Mucosa of rectum (tissue), 2 donors: ENCODE measurements at regions not wholly inside any gene's neighbourhood (a gene's known extent, or its start where the extent isn't known, plus 50 kb on each side); places are given as distances from the start of the nearest gene placed in this dataset.

Source experiments
- H3K27ac ChIP-seq, 2 donors: one replicate each; pipeline ENCODE4 v1.7.0; 2013; ENCODE audit warnings: inconsistent platforms in 2 of 2, low read depth in 2 of 2, low read length in 2 of 2
- H3K27me3 ChIP-seq, 2 donors: one replicate each; pipeline ENCODE4 v1.7.0; 2013; ENCODE audit warnings: low read length in 2 of 2; ENCODE audit not compliant: control insufficient read depth in 2 of 2, insufficient read depth in 2 of 2
- H3K36me3 ChIP-seq, 2 donors: one replicate each; pipeline ENCODE4 v1.7.0; 2013; ENCODE audit warnings: low read length in 2 of 2; ENCODE audit not compliant: control insufficient read depth in 2 of 2, insufficient read depth in 2 of 2
- H3K4me1 ChIP-seq, 2 donors: one replicate each; pipeline ENCODE4 v1.7.0; 2013; ENCODE audit warnings: low read length in 2 of 2, mild to moderate bottlenecking in 1 of 2; ENCODE audit not compliant: control insufficient read depth in 2 of 2, insufficient read depth in 2 of 2
- H3K4me3 ChIP-seq, 2 donors: one replicate each; pipeline ENCODE4 v1.7.0; 2013; ENCODE audit warnings: low read length in 2 of 2
- H3K9ac ChIP-seq, 2 donors: one replicate each; pipeline ENCODE4 v1.7.0; 2013; ENCODE audit warnings: low read length in 2 of 2, low read depth in 1 of 2, mild to moderate bottlenecking in 1 of 2
- H3K9me3 ChIP-seq, 2 donors: one replicate each; pipeline ENCODE4 v1.7.0; 2013; ENCODE audit warnings: low read length in 2 of 2; ENCODE audit not compliant: control insufficient read depth in 2 of 2
- donor health status: healthy.
- donor health status: Normal muscosa, but diverticular disease.

GRCh38 chrX:20542072-20542471 is 275.4 kb upstream of the RPS6KA3 start:
- no peaks in the 10 kb centered on the region for H3K27me3 ChIP-seq
- H3K4me3 ChIP-seq, result no peak overlapping the region
- H3K27ac ChIP-seq, result no peak overlapping the region
- no peaks in the 10 kb centered on the region for H3K36me3 ChIP-seq
- H3K9ac ChIP-seq, result no peak overlapping the region
- peaks cover 0 to 12% of the 10 kb centered on the region in 2 donors for H3K9me3 ChIP-seq
- H3K4me1 ChIP-seq, result no peaks in the 10 kb centered on the region

DNA sequence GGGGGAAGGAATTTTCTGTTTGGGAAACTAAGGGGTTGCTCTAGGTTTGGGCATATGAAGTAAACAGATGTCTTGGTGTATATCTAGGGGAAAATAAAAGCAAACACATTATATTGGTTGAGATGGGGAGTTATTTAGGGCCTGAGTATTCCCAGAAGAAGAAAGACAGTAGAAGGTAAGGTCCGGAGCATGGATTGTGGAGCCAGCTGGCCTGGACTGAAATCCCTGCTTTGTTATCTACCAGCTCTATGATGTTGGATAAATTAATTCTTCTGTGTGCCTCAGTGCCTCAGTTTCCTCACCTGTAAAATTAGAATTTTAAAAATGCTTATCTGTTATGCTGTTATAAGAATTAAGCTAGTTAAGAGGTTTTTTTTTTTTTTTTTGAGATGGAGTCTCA is 272.3 kb upstream of the RPS6KA3 start:
- H3K27me3 ChIP-seq, result no peaks in the 10 kb centered on the region
- no peak overlapping the region for H3K4me3 ChIP-seq
- H3K9me3 ChIP-seq, result peaks cover 0 to 12% of the 10 kb centered on the region in 2 donors
- no peaks in the 10 kb centered on the region for H3K4me1 ChIP-seq
- H3K27ac ChIP-seq, result no peak overlapping the region
- H3K36me3 ChIP-seq, result no peaks in the 10 kb centered on the region
- H3K9ac ChIP-seq, result no peak overlapping the region

GRCh38 chrX:20531667-20532066 is 265.0 kb upstream of the RPS6KA3 start:
- H3K36me3 ChIP-seq, result no peaks in the 10 kb centered on the region
- H3K27ac ChIP-seq, result no peak overlapping the region
- H3K27me3 ChIP-seq, result peaks cover 5 to 8% of the 10 kb centered on the region in 2 donors
- no peaks in the 10 kb centered on the region for H3K9me3 ChIP-seq
- H3K9ac ChIP-seq, result no peak overlapping the region
- H3K4me3 ChIP-seq, result no peak overlapping the region
- H3K4me1 ChIP-seq, result no peaks in the 10 kb centered on the region

DNA sequence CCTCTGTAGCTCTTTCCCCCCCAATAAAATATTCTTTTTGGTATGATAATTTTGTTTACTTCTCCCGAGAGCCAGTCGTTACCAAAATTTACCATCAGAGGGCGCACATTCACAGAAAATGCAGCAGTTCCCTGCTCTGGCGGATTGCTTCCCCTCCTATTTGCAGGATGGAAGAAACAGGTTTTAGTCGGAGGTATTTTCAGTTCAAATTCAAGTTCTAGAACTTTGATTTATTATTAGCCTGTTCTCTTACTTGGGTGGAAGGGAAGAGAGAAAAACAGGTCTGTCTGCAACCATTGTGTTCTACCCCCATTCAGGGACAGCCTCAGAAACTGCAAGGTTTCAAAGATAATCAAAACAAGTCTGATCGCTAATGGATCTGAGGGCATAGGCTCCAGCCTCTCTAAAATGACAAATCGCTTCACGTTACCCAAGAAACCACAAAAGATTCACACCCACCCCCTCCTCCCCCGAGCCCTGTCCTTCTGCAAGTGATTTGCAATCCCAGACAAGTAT is 263.8 kb upstream of the RPS6KA3 start:
- Histone ChIP-seq H3K27me3 (peaks cover 5 to 8% of the 10 kb centered on the region in 2 donors), H3K4me1 (no peaks in the 10 kb centered on the region), H3K27ac (no peak overlapping the region), H3K4me3 (peak overlapping the region in 1 of 2 donors; percentile 29), H3K9me3 (no peaks in the 10 kb centered on the region), H3K36me3 (no peaks in the 10 kb centered on the region), H3K9ac (no peak overlapping the region)

- Histone ChIP-seq H3K4me1 (no peaks in the 10 kb centered on the region), H3K27ac (no peak overlapping the region), H3K9me3 (no peaks in the 10 kb centered on the region), H3K27me3 (peaks cover 5 to 8% of the 10 kb centered on the region in 2 donors), H3K36me3 (no peaks in the 10 kb centered on the region), H3K9ac (no peak overlapping the region), H3K4me3 (no peak overlapping the region)
Observed at GRCh38 chrX:20529711-20530110, 263.0 kb upstream of the RPS6KA3 start.

- Histone ChIP-seq H3K4me3 (no peak overlapping the region), H3K4me1 (no peaks in the 10 kb centered on the region), H3K9me3 (no peaks in the 10 kb centered on the region), H3K36me3 (no peaks in the 10 kb centered on the region), H3K27ac (no peak overlapping the region), H3K9ac (no peak overlapping the region), H3K27me3 (peaks cover 5 to 8% of the 10 kb centered on the region in 2 donors)
Observed at GRCh38 chrX:20529301-20529700, 262.6 kb upstream of the RPS6KA3 start.

DNA sequence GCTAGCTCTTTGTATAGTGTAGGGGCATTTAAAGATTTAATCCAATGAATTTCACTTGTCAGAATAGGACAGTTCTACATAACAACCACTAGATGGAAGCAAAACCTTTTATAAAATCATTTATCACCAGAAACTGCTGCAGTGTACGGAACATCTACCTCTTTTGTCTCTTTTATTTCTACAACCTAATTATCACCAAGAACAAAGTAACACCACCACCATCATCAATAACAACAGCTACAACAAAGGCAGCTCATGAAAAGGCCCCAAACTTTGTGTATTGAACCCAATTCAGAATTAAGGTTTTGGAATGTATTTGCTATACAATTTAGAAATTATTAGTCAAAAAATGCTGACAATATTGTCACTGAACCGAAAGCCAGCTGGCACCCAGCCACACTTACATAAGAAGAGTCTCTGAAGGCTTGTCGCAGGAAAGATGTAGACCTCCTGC is 260.9 kb upstream of the RPS6KA3 start:
- no peak overlapping the region for H3K4me3 ChIP-seq
- no peak overlapping the region for H3K9ac ChIP-seq
- H3K36me3 ChIP-seq, result no peaks in the 10 kb centered on the region
- no peaks in the 10 kb centered on the region for H3K4me1 ChIP-seq
- no peaks in the 10 kb centered on the region for H3K9me3 ChIP-seq
- no peak overlapping the region for H3K27ac ChIP-seq
- peaks cover 5 to 8% of the 10 kb centered on the region in 2 donors for H3K27me3 ChIP-seq

DNA sequence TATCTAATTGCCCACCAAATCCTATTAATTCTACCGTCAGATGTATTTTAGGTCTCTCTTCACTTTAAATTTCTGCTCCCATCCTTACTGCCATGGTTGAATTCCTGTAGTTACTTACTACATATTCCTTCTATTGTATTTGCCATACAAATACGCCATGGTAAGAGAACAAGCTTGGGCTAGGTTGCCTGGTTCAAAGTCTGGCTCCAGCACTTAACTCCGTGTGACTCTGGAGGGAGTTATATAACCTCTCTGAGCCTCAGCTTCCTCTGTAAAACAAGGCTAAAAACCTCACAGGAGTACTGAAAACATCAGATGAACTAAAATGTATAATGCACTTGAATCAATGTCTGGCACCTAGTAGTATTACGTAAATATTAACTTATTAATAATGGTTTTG is 260.3 kb upstream of the RPS6KA3 start:
- Histone ChIP-seq H3K27ac (no peak overlapping the region), H3K4me1 (no peaks in the 10 kb centered on the region), H3K9ac (no peak overlapping the region), H3K27me3 (peaks cover 2 to 8% of the 10 kb centered on the region in 2 donors), H3K36me3 (no peaks in the 10 kb centered on the region), H3K4me3 (no peak overlapping the region), H3K9me3 (no peaks in the 10 kb centered on the region)

DNA sequence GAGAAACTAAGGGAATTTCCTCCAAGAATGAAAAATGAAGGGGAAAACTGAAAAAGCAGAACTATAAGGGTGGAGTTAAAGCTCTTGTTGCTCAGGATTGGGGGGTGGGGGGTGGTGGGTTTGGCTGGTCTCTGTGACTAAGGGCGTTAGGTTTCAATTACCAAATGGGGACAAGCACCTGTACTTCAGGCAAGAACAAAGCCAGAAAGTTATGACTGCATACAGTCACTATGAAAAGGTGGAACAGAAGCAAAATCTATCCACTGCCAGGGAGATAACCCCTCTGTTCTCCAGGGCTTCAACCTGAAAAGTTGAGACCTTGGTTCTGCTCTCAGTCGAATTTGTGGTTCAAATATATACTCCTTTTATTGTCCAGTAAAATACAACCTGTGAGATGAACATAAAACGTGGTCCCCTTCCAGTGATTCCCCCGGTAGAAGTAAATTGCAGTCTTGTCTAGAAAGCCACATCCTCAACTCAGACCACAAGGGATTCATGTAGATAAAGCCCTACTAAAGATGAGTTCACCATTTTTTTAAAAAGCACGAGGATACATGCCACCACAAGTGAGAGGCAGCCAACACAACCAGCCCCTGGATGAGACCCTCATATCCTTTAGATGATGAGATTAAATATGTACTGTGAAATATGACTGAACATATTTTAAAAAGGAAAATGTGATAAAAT is 257.1 kb upstream of the RPS6KA3 start:
- no peak overlapping the region for H3K27ac ChIP-seq
- H3K9me3 ChIP-seq, result no peaks in the 10 kb centered on the region
- peaks cover 6 to 8% of the 10 kb centered on the region in 2 donors for H3K27me3 ChIP-seq
- no peaks in the 10 kb centered on the region for H3K36me3 ChIP-seq
- no peak overlapping the region for H3K4me3 ChIP-seq
- no peaks in the 10 kb centered on the region for H3K4me1 ChIP-seq
- no peak overlapping the region for H3K9ac ChIP-seq

GRCh38 chrX:20522420-20522819 is 255.7 kb upstream of the RPS6KA3 start:
- Histone ChIP-seq H3K9ac (no peak overlapping the region), H3K27ac (no peak overlapping the region), H3K4me3 (no peak overlapping the region)

More at GRCh38 chrX:20522420-20522819, 255.7 kb upstream of the RPS6KA3 start:
- no peaks in the 10 kb centered on the region for H3K4me1 ChIP-seq
- no peaks in the 10 kb centered on the region for H3K9me3 ChIP-seq
- H3K36me3 ChIP-seq, result no peaks in the 10 kb centered on the region
- H3K27me3 ChIP-seq, result peaks cover 0 to 6% of the 10 kb centered on the region in 2 donors
